HCT116 (cell line): ENCODE measurements at regions not wholly inside any gene's neighbourhood (a gene's known extent, or its start where the extent isn't known, plus 50 kb on each side); places are given as distances from the start of the nearest gene placed in this dataset.

Source experiments
- ATAC-seq: fragments of 200-7000 bp; cut with Tn5 transposase; 2 replicates; pipeline ENCODE4 v1.9.1; 2020; ENCODE audit warnings: mild to moderate bottlenecking, moderate library complexity
- BruUV-seq: library from RNA; stranded (reverse); fragments of 400-500 nt; replicated peaks from 2 replicates; lab custom pipeline; 2021; lab: Mats Ljungman, UMichigan
- CTCF ChIA-PET: fragments of 300-600 bp; sonication (Branson Sonifier 250); formaldehyde crosslinking; loops from one replicate; lab custom pipeline; 2021; ENCODE audit warnings: antibody characterized with exemption; lab: Charles Lee
- POLR2A ChIA-PET: fragments of 300-600, 350-600 bp; sonication (Branson Sonifier 250); formaldehyde crosslinking; loops from one replicate; lab custom pipeline; 2021; ENCODE audit warnings: antibody characterized with exemption; lab: Charles Lee
- RAD21 ChIA-PET, 2 experiments: fragments of 300-600 bp; sonication (Branson Sonifier 250); formaldehyde crosslinking; loops; one replicate each; lab custom pipeline; 2023; ENCODE audit warnings: low total read pairs in 2 of 2; ENCODE audit not compliant: uncharacterized antibody in 2 of 2, unreplicated experiment in 2 of 2, low non-redundant PET in 1 of 2; lab: Charles Lee
- DNase-seq: peaks from one replicate; pipeline ENCODE4 v3.0.0-alpha.2; 2010; ENCODE audit warnings: low read depth, low spot score
- H2AFZ ChIP-seq: fragments of 200-600 bp; shearing (Covaris generic), sonication (generic); 2 replicates; pipeline ENCODE4 v1.6.1; 2017; ENCODE audit warnings: low read depth, mixed run types, mixed read lengths, antibody characterized with exemption, low read length; ENCODE audit not compliant: poor library complexity, severe bottlenecking
- H3K27ac ChIP-seq: 2 replicates; pipeline ENCODE4 v1.5.1; 2012; ENCODE audit warnings: low read depth, low read length
- H3K27me3 ChIP-seq: fragments of 200-600 bp; sonication (generic); 2 replicates; pipeline ENCODE4 v1.6.1; 2016; ENCODE audit warnings: mixed run types, low read length, mixed read lengths; ENCODE audit not compliant: insufficient read depth
- H3K36me3 ChIP-seq, 2 experiments: fragments of 200-500 bp in 1 of 2; fragments of 200-600 bp in 1 of 2; sonication (Bioruptor generic) in 1 of 2; sonication (generic) in 1 of 2; 2 replicates each; pipeline versions ENCODE4 v1.5.1 to v1.6.1; 2014 to 2016; ENCODE audit warnings: low read length in 2 of 2, inconsistent platforms in 1 of 2, mixed read lengths in 1 of 2, mixed run types in 1 of 2; ENCODE audit not compliant: insufficient read depth in 2 of 2, control insufficient read depth in 1 of 2
- H3K4me1 ChIP-seq, 2 experiments: fragments of 200-600 bp in 1 of 2; sonication (generic) in 1 of 2; 2 replicates each; pipeline versions ENCODE4 v1.5.1 to v1.6.1; 2012 to 2017; ENCODE audit warnings: low read length in 2 of 2, inconsistent platforms in 1 of 2, mild to moderate bottlenecking in 1 of 2, mixed read lengths in 1 of 2, mixed run types in 1 of 2, moderate library complexity in 1 of 2; ENCODE audit not compliant: insufficient read depth in 2 of 2, control insufficient read depth in 1 of 2
- H3K4me2 ChIP-seq: fragments of 200-600 bp; sonication (generic); 2 replicates; pipeline ENCODE4 v1.6.1; 2017; ENCODE audit warnings: mixed run types, low read length, mixed read lengths
- H3K4me3 ChIP-seq, 2 experiments: fragments of 200-600 bp in 1 of 2; sonication (generic) in 1 of 2; replicated peaks in 1 of 2; 2 replicates each; pipeline ENCODE4 v1.5.1; 2011 to 2016; ENCODE audit warnings: low read length in 2 of 2, control low read depth in 1 of 2, low read depth in 1 of 2, mild to moderate bottlenecking in 1 of 2, mixed read lengths in 1 of 2, mixed run types in 1 of 2
- H3K79me2 ChIP-seq: fragments of 200-600 bp; sonication (generic); 2 replicates; pipeline ENCODE4 v1.6.1; 2017; ENCODE audit warnings: mild to moderate bottlenecking, mixed run types, low read length, moderate library complexity, mixed read lengths; ENCODE audit not compliant: insufficient read depth
- H3K9ac ChIP-seq: fragments of 200-600 bp; sonication (generic); 2 replicates; pipeline ENCODE4 v1.6.1; 2016; ENCODE audit warnings: low read length, mixed read lengths
- H3K9me2 ChIP-seq: fragments of 200-600 bp; sonication (generic), shearing (Covaris generic); 2 replicates; pipeline ENCODE4 v1.6.1; 2017; ENCODE audit warnings: mixed run types, mild to moderate bottlenecking, moderate library complexity; ENCODE audit not compliant: insufficient read depth
- H3K9me3 ChIP-seq, 2 experiments: fragments of 200-500 bp in 1 of 2; fragments of 200-600 bp in 1 of 2; sonication (Bioruptor generic) in 1 of 2; sonication (generic) in 1 of 2; 2 replicates each; pipeline ENCODE4 v1.6.1; 2014 to 2017; ENCODE audit warnings: low read length in 2 of 2, mixed read lengths in 2 of 2, inconsistent platforms in 1 of 2, low read depth in 1 of 2, mild to moderate bottlenecking in 1 of 2, mixed run types in 1 of 2, moderate library complexity in 1 of 2; ENCODE audit not compliant: control insufficient read depth in 1 of 2, insufficient read depth in 1 of 2
- H4K20me1 ChIP-seq: fragments of 200-600 bp; sonication (generic), shearing (Covaris generic); 2 replicates; pipeline ENCODE4 v1.6.1; 2017; ENCODE audit warnings: mixed run types, mild to moderate bottlenecking, moderate library complexity; ENCODE audit not compliant: insufficient read depth
- CBX3 ChIP-seq: IDR thresholded peaks from 2 replicates; pipeline ENCODE4 v1.6.1; 2012; ENCODE audit warnings: low read depth
- CEBPB ChIP-seq: IDR thresholded peaks from 2 replicates; pipeline ENCODE4 v1.6.1; 2012; ENCODE audit warnings: low read depth
- EGR1 ChIP-seq: IDR thresholded peaks from 2 replicates; pipeline ENCODE4 v1.6.1; 2012; ENCODE audit warnings: low read depth
- ELF1 ChIP-seq: IDR thresholded peaks from 2 replicates; pipeline ENCODE4 v1.6.1; 2012; ENCODE audit warnings: low read depth, borderline replicate concordance
- EZH2 ChIP-seq: fragments of 200-600 bp; sonication (generic); IDR thresholded peaks from 2 replicates; pipeline ENCODE4 v1.6.1; 2017; ENCODE audit warnings: antibody characterized with exemption, mixed run types
- FOSL1 ChIP-seq: IDR thresholded peaks from 2 replicates; pipeline ENCODE4 v1.6.1; 2012; ENCODE audit warnings: low read depth
- JUND ChIP-seq: IDR thresholded peaks from 2 replicates; pipeline ENCODE4 v1.6.1; 2012
- POLR2A ChIP-seq: IDR thresholded peaks from 2 replicates; pipeline ENCODE4 v1.7.0; 2011; ENCODE audit warnings: borderline replicate concordance; ENCODE audit not compliant: insufficient read depth, insufficient read length; ENCODE audit errors: extremely low read depth
- ZFX ChIP-seq: fragments of 450-650 bp; IDR thresholded peaks from 2 replicates; pipeline ENCODE4 v1.6.1; 2017
- ZNF274 ChIP-seq: fragments of 200-500 bp; sonication (Bioruptor generic); IDR thresholded peaks from 2 replicates; pipeline ENCODE4 v1.6.1; 2014; ENCODE audit warnings: mild to moderate bottlenecking, low read depth, low read length, inconsistent platforms
- intact Hi-C: fragments of 100-400 bp; cut with micrococcal nuclease; formaldehyde crosslinking; loops from 2 replicates; pipeline ENCODE4 v1.10.0; 2022
- TF ChIP-seq, protein P1 (sequence below), 3 experiments: fragments of 200-600 bp in 1 of 3; sonication (generic) in 1 of 3; IDR thresholded peaks in 2 of 3; conservative IDR thresholded peaks in 1 of 3; 2 replicates each; pipeline ENCODE4 v1.5.1; 2012 to 2017; ENCODE audit warnings: low read depth in 2 of 3, low read length in 2 of 3, antibody characterized with exemption in 1 of 3, borderline replicate concordance in 1 of 3, control low read depth in 1 of 3, mild to moderate bottlenecking in 1 of 3, mixed read lengths in 1 of 3, mixed run types in 1 of 3, moderate library complexity in 1 of 3; ENCODE audit not compliant: insufficient read depth in 1 of 3
- TF ChIP-seq, protein P2 (sequence below): IDR thresholded peaks from 2 replicates; pipeline ENCODE4 v1.6.1; 2012; ENCODE audit warnings: low read depth
- TF ChIP-seq, protein P3 (sequence below): IDR thresholded peaks from 2 replicates; pipeline ENCODE4 v1.6.1; 2011; ENCODE audit warnings: mild to moderate bottlenecking, low read length, moderate library complexity; ENCODE audit not compliant: insufficient replicate concordance; ENCODE audit errors: extremely low read depth

DNA sequence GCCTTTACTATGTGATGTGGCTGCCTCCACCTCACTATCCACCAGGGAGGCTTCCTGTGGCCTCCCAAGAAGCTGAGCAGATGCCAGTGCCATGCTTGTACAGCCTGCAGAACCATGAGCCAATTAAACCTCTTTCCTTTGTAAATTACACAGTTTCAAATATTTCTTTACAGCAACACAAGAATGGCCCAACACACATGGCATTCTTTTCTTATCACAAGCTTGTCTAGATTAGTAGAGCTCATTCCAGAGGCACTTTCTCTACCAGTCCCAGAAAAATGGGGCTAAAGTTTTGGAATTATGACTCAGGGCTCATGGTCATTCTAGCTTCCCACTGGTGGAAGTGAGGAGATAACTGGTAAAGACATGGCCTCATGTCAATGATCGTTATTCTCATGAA is 655.2 kb downstream of the LMO4 start:
- TF ChIP-seq, protein P1, sequence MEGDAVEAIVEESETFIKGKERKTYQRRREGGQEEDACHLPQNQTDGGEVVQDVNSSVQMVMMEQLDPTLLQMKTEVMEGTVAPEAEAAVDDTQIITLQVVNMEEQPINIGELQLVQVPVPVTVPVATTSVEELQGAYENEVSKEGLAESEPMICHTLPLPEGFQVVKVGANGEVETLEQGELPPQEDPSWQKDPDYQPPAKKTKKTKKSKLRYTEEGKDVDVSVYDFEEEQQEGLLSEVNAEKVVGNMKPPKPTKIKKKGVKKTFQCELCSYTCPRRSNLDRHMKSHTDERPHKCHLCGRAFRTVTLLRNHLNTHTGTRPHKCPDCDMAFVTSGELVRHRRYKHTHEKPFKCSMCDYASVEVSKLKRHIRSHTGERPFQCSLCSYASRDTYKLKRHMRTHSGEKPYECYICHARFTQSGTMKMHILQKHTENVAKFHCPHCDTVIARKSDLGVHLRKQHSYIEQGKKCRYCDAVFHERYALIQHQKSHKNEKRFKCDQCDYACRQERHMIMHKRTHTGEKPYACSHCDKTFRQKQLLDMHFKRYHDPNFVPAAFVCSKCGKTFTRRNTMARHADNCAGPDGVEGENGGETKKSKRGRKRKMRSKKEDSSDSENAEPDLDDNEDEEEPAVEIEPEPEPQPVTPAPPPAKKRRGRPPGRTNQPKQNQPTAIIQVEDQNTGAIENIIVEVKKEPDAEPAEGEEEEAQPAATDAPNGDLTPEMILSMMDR (IDR thresholded peaks at IDR 0.05 in 2 of 3, conservative IDR thresholded peaks at IDR 0.05 in 1 of 3; ENCODE audit: borderline replicate concordance in 1 of 3, insufficient read depth in 1 of 3, low read depth in 2 of 3, low read length in 2 of 3): no peak
- TF ChIP-seq CEBPB (no peak), JUND (no peak), POLR2A (no peak), ZNF274 (no peak), FOSL1 (no peak), EGR1 (no peak), ZFX (no peak), EZH2 (no peak), CBX3 (no peak), ELF1 (no peak)
- TF ChIP-seq, protein P2, sequence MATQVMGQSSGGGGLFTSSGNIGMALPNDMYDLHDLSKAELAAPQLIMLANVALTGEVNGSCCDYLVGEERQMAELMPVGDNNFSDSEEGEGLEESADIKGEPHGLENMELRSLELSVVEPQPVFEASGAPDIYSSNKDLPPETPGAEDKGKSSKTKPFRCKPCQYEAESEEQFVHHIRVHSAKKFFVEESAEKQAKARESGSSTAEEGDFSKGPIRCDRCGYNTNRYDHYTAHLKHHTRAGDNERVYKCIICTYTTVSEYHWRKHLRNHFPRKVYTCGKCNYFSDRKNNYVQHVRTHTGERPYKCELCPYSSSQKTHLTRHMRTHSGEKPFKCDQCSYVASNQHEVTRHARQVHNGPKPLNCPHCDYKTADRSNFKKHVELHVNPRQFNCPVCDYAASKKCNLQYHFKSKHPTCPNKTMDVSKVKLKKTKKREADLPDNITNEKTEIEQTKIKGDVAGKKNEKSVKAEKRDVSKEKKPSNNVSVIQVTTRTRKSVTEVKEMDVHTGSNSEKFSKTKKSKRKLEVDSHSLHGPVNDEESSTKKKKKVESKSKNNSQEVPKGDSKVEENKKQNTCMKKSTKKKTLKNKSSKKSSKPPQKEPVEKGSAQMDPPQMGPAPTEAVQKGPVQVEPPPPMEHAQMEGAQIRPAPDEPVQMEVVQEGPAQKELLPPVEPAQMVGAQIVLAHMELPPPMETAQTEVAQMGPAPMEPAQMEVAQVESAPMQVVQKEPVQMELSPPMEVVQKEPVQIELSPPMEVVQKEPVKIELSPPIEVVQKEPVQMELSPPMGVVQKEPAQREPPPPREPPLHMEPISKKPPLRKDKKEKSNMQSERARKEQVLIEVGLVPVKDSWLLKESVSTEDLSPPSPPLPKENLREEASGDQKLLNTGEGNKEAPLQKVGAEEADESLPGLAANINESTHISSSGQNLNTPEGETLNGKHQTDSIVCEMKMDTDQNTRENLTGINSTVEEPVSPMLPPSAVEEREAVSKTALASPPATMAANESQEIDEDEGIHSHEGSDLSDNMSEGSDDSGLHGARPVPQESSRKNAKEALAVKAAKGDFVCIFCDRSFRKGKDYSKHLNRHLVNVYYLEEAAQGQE: no peak
- TF ChIP-seq, protein P3, sequence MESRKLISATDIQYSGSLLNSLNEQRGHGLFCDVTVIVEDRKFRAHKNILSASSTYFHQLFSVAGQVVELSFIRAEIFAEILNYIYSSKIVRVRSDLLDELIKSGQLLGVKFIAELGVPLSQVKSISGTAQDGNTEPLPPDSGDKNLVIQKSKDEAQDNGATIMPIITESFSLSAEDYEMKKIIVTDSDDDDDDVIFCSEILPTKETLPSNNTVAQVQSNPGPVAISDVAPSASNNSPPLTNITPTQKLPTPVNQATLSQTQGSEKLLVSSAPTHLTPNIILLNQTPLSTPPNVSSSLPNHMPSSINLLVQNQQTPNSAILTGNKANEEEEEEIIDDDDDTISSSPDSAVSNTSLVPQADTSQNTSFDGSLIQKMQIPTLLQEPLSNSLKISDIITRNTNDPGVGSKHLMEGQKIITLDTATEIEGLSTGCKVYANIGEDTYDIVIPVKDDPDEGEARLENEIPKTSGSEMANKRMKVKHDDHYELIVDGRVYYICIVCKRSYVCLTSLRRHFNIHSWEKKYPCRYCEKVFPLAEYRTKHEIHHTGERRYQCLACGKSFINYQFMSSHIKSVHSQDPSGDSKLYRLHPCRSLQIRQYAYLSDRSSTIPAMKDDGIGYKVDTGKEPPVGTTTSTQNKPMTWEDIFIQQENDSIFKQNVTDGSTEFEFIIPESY: no peak
- TF ChIP-seq, all 23 proteins: peak for 0
- Histone ChIP-seq H3K27me3 (no peaks in the 10 kb centered on the region), H3K4me2 (no peak overlapping the region), H3K9ac (no peak overlapping the region), H4K20me1 (no peaks in the 10 kb centered on the region), H3K4me3 (no peak overlapping the region), H3K9me3 (no peaks in the 10 kb centered on the region), H3K27ac (no peak overlapping the region), H3K36me3 (no peaks in the 10 kb centered on the region), H3K79me2 (no peaks in the 10 kb centered on the region), H3K4me1 (no peaks in the 10 kb centered on the region), H2AFZ (no peak overlapping the region), H3K9me2 (no peaks in the 10 kb centered on the region)
- ChIA-PET CTCF (no interaction called here), POLR2A (no interaction called here), RAD21 (no interaction called here)
- no TSS peak for BruUV-seq
- intact Hi-C loops: no loop called here
- no peak for DNase-seq
- ATAC-seq: no peak
